GM18520 (cell line): ENCODE measurements at regions not wholly inside any gene's neighbourhood (a gene's known extent, or its start where the extent isn't known, plus 50 kb on each side); places are given as distances from the start of the nearest gene placed in this dataset.

ENCODE experiments used
- ATAC-seq: cut with Tn5 transposase; IDR thresholded peaks from one replicate; pipeline ENCODE4 v1.9.1; 2021; ENCODE audit not compliant: unreplicated experiment

DNA sequence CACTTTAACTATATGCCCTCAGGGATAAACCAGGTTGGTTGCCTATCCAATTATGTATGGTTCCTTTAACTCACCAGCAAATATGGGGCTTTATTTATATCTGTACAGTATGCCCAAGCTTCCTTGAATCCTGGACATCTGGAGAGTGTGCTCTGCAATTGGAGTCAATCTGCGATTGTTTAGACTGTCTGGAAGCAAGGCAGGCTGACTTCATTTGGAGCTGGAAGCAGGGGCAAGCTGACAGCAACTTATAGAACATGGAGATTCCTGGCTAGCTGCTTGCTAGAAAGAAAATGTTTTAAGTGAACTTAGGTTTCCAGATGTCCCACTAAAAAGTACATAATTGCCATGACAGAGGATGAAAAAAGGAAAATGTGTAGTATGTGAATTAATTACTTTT, 63.7 kb upstream of the TPRG1 start:
- no peak for ATAC-seq

DNA sequence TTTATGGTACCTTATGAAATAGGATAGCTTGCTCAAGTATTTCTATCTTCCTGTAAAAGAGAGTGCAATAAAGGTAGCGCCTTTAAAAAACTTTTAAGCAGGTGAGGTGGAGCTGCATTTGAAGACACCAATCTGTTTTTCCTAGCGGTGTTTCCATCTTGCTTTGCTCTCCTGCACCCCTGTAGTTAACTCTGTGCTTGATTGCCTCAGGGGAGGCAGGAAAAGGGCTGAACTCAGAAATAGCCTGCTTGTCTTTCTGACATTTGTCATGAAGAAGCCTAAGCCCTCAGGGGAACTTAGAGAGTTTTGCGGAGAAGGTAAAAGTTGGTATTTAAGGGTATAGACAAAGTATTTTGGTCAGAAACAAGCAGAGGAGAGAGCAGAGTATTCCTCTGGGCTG, 63.0 kb upstream of the TPRG1 start:
- ATAC-seq = no peak

DNA sequence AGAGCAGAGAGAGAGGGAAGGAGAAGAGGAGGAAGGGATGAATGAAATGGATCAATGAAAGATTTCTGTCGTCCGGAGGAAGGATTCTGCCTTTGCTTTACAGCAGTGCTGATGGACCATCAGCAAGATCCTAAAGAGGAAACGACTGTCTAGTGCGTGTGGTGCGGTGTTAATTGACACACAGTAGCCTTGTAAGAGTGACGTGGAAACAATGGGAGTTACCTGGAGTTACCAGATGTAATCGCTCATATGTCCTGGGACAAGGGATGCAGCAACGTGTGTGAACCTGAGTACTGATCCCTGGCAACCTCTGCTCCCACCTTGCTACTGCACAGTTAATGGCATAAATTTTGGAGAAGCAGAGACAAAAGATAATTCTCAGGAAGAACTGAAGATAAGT, 62.6 kb upstream of the TPRG1 start:
- ATAC-seq = no peak

DNA sequence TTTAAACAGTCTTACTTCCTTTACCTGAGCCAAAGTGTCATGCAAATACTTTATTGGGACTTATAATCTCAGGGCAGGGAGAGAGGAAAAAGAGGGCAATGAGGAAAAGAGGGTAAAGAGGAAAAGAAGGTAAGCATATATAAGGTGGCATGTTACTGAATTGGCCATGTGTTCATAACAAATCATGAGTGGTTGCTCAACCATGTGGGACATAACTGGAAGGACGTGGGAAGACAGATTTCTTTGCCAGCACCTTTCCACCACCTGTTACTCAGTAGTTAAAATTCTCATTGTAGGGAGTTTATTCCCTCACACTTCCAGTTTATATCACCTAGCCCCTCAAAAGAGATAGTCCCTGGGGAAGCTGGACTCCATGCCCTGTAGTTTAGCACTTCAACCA, 54.7 kb upstream of the TPRG1 start:
- no peak for ATAC-seq

DNA sequence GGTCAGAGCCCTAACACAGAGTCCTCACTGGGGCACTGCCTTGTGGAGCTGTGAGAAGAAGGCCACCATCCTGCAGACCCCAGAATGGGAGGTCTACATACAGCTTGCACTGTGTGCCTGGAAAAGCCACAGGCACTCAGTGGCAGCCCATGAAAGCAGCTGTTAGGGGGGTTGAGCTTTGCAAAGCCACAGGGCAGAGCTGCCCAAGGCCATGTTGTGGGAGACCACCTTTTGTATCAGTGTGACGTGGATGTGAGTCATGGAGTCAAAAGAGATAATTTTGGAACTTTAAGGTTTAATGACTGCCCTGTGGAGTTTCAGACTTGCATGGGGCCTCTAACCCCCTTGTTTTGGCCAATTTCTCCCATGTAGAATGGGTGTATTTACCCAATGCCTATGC, 52.9 kb upstream of the TPRG1 start:
- ATAC-seq = no peak

DNA sequence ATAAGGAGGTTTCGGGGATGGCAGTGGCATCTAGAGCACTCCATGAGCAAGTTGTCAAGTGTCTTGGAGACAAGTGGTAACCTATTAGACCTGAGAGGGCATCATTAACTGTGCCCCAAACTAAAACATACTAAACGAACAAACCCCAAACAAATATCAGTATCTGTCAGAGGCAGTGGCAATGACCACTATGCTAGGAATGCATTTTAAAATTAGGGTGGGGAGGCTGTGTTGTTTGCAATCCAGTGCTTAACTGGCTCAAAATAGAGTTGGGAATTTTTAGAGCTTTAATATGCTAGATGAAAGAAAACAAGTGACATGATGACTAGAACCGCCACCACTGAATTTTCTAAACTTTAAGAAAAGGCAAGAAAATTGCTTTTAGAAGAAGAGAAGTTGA, 51.8 kb upstream of the TPRG1 start:
- no peak for ATAC-seq

DNA sequence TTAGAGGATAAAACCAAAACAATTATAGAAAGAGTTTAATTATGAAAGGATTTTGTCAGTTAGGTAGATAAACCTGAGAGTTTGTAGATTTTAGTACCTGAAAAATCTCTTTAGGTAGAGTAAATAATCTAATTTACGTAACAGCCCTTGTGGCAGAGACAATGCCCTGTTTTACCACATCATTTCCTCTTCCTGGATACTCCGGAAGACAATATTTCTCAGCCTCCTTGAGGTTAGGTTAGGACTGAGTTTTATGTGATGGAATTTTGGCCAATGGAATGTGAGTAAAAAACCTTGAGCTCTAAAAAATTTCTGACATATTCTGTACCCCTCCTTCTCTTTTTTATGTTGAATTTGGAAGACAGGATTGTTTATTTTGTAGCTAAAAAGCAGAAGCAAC, 50.7 kb upstream of the TPRG1 start:
- no peak for ATAC-seq
